EH (cell line): ENCODE measurements at regions not wholly inside any gene's neighbourhood (a gene's known extent, or its start where the extent isn't known, plus 50 kb on each side); places are given as distances from the start of the nearest gene placed in this dataset.
"Not testable (repeated sequence)": the region's sequence is repeated elsewhere in the genome, so short reads cannot be mapped to it uniquely, and the experiment has no call there.

Experiments used
- DNase-seq: peaks from one replicate; pipeline ENCODE4 v3.0.0-alpha.2; 2015; ENCODE audit warnings: low read depth

DNA sequence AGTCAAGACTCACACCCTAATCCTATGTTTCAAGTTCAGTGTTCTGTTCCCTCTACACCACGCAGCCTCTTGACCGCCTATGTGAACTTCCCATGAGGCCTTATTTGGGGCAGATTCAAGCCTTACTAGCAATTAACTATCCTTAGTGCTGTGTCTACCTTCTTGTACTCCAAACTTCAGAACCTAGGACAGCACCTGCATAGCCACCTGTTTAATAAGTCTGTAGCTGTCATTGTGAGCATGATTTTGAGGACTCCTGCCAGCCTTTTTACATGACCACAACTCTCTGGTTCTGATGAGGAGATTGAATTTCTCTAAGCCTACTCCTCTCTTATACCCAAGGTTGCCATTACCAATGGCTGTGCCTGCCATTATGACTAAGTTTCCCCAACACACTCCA, 50.8 kb upstream of the PCSK1 start:
- peak; percentile 58 for DNase-seq

GRCh38 chr5:96487859-96488258, 54.8 kb upstream of the PCSK1 start:
- peak; percentile 68 for DNase-seq

- no peak for DNase-seq
These were observed 56.5 kb upstream of the PCSK1 start for GRCh38 chr5:96489532-96489931.

DNA sequence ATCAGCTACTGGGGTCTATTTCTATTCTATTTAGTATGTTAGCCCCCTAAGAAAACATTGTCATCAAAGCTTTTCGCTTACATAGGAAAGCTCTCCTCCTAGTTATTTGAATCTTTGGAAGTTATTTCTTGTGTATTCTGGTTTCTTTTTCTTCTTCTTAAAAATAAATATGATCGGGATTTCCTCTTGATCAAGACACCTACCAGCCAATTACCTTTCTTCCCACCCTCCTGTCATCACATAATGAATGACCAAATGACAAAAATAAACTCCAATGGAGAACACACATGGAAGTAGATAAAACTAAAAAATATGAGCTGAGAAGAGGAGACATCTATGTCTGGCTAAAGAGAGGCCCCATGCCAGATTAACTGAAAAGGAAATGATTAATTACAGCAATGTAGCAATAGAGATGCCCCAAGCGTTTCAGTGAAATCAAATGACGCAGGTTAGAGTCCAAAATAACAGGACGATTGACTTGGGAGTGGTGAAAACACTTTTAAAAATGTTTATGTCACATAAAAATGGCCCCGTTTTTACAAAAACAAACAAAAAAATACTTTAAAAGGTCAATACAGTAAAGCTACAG, 59.5 kb upstream of the PCSK1 start:
- DNase-seq: peak; percentile 75

DNA sequence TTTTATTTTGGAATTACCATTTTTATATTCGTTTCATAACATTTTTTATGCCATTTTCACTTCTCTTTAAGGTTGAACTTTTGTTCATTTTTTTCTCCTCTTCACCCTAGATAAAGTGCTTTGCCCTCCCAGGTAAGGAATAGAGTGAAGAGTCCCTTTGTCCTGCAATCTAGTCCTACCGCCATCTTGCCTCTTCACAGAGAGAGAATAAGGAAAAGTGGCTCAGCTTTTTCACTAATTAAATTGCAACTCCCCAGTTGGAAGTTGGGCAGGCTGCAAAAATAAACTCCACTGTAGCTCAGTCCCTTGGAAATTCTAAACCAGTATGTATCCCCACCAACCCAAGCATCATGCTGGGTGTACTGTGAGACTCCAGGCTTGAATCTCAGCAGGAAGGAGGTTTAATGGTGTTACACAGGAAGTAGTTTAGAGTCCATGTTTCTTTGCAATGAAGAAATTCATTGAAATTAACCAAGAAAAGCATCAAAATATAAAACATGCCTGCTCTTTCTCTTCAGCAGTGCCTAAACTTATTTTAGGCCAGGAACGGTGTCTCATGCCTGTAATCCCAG, 60.3 kb upstream of the PCSK1 start:
- DNase-seq: peak; percentile 3

- not testable (repeated sequence) for DNase-seq
These were observed 62.4 kb upstream of the PCSK1 start for GRCh38 chr5:96495412-96495811.

- DNase-seq: not testable (repeated sequence)
These were observed 64.0 kb upstream of the PCSK1 start for GRCh38 chr5:96497027-96497426.

- DNase-seq: no peak
These were observed 66.8 kb upstream of the PCSK1 start for GRCh38 chr5:96499753-96500345.

DNA sequence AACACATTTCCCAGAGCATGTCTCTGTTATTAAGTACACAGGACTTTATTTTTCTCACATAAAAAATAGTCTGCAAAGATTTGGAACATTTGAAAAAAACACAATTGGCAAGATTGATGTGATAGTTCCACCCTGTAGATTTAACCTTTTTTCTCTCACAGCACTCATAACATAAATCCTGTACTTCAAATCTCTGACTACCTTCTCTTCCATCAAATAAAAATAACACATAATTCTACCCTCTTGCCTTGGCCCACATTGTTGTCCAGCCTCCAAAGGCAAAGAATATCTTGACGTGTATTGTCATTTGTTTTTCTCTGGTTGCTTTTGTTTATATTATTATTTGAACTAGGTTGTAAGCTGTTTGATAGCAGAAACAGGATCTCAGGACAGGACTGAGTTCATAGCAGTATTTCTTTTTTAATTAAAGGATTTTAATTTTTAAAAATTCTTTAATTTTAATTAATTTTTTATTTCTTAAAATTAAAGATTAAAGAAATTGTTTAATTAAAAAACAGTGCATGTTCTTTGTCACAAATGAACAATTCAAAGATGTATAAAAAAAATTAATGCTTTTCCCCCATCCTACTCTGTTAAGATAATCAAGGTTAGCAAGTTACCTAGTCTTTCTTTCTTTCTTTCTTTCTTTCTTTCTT, 69.1 kb upstream of the PCSK1 start:
- DNase-seq: no peak

DNA sequence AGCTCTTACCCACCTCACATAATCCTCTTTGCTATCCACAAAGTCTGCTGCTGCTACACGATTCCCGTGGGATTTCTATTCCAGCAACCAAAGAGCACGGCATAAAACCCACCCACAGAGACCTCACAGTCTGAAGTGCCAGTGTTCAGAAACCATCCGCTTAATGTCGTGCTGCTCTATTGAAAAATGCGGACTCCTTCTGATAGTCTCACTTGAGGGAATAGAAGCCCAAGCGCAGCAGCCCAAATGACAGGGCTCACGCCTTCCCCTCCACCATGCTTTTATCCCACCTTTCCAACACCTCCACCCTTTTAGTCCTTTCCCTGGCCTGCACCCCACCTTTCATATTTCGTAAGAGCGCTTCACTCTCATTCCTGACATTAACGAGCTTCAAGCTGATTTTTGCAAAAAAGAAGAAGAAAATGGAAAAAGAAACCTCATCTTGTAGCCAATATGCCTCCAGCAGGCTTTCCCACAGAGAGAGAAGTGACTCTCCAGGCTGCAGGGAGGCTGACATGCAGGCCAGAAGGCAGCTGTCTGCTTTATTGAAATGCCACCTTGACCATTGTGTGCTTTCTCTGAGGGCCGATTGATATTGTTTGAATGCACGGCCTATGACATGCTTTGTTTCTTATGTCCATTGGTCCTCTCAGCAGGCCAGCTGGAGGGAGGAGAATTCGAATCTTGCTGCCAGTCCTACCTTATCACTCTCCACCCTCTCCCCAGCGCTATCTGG, 70.6 kb upstream of the PCSK1 start:
- no peak for DNase-seq

GRCh38 chr5:96506376-96506775, 73.3 kb upstream of the PCSK1 start:
- DNase-seq: peak; percentile 44

DNA sequence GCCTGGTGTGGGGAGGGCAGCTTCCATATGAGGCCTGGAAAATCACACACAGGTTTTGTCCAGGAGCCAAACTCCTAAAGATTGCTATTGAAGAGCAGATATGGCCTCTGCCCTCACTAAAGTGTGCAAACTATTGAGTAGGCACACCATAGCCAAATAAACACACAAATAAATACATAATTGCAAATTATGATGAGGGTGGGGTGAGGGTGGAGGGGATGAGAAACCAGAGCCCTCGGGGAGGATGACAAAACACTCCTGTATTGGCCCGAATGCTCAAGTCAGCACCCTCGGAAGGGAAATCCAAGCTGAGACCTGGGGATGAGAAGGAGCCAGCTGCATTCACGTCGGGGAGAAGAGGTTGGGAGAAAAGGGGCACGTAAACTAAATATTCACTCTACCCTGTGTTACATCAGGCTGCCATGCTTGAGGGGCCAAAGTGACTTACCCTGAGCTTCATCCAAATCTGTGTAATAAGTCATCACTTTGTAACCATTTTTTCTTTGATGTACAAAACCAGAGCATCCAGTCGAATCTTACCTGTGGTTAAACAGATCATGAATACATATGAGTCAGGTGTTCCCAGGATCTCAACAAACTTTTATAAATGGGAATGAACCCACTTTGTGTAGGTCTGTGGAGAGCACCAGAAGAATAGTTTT, 73.9 kb upstream of the PCSK1 start:
- DNase-seq: no peak

GRCh38 chr5:96509316-96509715, 76.3 kb upstream of the PCSK1 start:
- peak; percentile 25 for DNase-seq

DNA sequence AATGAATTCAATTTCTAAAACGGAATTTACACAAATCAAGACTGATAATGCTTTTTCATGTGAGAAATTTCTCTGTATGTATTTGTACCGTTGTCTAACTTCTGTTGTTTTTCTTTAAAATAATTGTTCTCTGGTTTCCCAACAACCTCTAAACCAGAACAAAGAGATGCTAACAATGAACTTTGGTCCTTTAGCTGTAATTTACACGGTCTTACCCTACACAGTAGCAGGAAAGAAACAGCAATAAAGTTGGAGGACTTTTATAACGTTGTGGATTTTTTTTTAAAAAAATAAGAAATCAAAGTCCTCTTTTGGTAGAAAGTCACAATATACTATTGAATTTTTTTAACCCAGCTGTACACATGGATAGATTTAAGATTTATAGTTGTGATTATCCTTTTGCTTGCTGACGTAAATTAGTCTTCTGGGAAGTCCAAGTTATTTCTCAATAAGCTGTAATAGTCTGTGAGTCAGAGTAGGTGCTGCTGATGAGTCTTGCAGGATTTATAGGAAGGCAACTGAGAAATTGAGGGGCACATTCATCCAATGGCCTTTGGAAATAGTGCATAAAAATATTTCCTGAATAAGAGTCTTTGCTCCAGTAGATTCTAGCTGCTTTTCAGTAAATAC, 76.8 kb upstream of the PCSK1 start:
- DNase-seq: peak; percentile 93

DNA sequence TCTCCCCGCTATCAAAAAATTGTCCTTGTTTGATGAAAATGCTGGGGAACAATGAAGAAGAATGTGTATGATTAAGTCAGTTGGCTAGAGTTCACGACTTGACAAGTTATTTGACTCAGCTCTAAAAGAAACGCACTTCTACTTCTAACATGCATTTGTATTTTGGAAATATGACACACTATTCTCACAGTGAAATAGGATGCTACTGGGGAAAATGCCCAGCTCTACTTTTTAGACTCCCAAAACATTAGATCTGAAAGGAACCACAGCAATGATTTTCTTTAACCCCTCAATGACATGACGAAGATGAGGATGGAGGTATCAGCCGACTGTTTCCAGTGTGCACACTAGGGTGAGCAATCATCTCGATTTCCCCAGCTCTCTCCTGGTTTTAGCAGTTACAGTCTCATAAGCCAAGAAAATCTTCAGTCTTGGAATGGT, 83.6 kb upstream of the PCSK1 start:
- DNase-seq: no peak

GRCh38 chr5:96517295-96517694, 84.2 kb upstream of the PCSK1 start:
- peak; percentile 44 for DNase-seq

DNA sequence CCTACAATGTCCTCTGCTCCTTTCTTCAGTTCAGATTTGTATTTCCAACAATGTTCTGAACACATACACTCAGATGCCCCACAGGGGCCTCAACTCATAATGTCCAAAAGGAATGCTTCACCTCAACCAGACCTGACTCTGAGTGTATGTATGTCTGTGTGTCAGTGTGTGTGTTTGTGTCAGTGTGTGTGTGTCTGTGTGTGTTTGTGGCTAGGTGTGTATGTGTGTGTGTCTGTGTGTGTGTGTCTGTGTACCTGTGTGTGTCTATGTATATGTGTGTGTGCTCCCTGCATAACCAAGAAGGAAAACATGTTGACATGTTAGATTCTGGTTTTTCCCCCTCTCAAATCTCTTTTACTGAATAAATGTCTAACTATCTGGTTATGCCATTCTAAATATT, 87.3 kb upstream of the PCSK1 start:
- DNase-seq: no peak

DNA sequence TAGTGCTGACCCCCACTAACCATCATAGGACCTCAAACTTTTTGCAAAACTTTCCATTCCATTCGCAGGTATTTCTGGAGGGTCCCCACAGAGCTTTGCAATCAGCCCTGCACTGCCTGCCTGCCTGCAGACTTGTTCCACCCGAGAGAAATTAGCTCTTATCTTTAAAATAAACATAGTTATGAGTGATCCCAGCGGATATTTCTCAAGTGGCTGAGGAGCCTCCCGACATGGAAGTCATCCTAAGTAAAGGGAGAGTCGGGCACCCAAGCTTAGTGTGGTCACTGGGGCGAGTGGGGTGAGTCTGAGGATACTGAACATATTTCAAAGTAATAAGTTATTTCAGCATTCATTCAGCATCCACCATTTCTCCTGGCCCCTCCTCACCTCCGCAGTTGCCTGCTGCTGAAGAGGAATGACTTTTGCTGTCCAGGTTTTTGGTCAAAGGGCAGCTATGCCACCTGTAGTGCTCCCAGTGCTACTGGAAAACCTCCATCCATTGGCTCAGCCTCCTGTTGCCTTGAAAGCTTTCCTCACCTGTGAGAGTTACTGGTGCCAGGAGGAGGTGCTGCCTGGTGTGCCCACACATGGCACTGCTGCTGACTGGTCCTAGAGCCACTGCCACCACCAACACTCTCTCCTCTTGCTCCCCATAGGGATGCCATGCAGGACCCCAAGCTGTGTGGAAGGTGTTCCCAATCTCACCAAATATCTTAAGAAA, 89.7 kb upstream of the PCSK1 start:
- no peak for DNase-seq

- DNase-seq: no peak
These were observed 95.0 kb upstream of the PCSK1 start for GRCh38 chr5:96527768-96528661.
